WTC11 (cell line): ENCODE measurements at regions not wholly inside any gene's neighbourhood (a gene's known extent, or its start where the extent isn't known, plus 50 kb on each side); places are given as distances from the start of the nearest gene placed in this dataset.

Source experiments
- ATAC-seq: fragments of 200-7000 bp; cut with Tn5 transposase; 2 replicates; pipeline ENCODE4 v1.10.0; 2021; ENCODE audit warnings: mild to moderate bottlenecking, moderate library complexity
- CTCF ChIA-PET: fragments of 300-600 bp; sonication (Branson Sonifier 250); formaldehyde crosslinking; loops from one replicate; lab custom pipeline; 2021; ENCODE audit warnings: antibody characterized with exemption; lab: Charles Lee
- POLR2A ChIA-PET: fragments of 350-600 bp; sonication (Branson Sonifier 250); formaldehyde crosslinking; loops from one replicate; lab custom pipeline; 2021; ENCODE audit warnings: antibody characterized with exemption; lab: Charles Lee
- DNase-seq: peaks from one replicate; pipeline ENCODE4 v3.0.0; 2021; ENCODE audit warnings: low spot score
- H3K27ac Mint-ChIP-seq: 2 replicates; pipeline ENCODE4 v1.8.0; 2021; ENCODE audit warnings: mixed read lengths
- H3K27me3 Mint-ChIP-seq: 2 replicates; pipeline ENCODE4 v1.8.0; 2021; ENCODE audit warnings: low read depth, mild to moderate bottlenecking, moderate library complexity, mixed read lengths
- H3K36me3 Mint-ChIP-seq: 2 replicates; pipeline ENCODE4 v1.8.0; 2021; ENCODE audit warnings: mixed read lengths
- H3K4me1 Mint-ChIP-seq: 2 replicates; pipeline ENCODE4 v1.8.0; 2022; ENCODE audit warnings: mixed read lengths
- H3K4me3 Mint-ChIP-seq: 2 replicates; pipeline ENCODE4 v1.8.0; 2021; ENCODE audit warnings: mild to moderate bottlenecking, moderate library complexity, mixed read lengths
- H3K9me3 Mint-ChIP-seq: 2 replicates; pipeline ENCODE4 v1.8.0; 2021; ENCODE audit warnings: mixed read lengths
- E2F5 ChIP-seq: sonication (generic); formaldehyde crosslinking; IDR thresholded peaks from 2 replicates; pipeline ENCODE4 v1.8.1; 2022; ENCODE audit warnings: mild to moderate bottlenecking, moderate library complexity, missing genetic modification reagents
- GABPB1 ChIP-seq: sonication (generic); formaldehyde crosslinking; IDR thresholded peaks from 2 replicates; pipeline ENCODE4 v1.8.1; 2023; ENCODE audit warnings: mild to moderate bottlenecking, missing genetic modification reagents
- GTF2I ChIP-seq: fragments of 250-450 bp; sonication (Bioruptor Pico); conservative IDR thresholded peaks from 2 replicates; pipeline ENCODE4 v1.4.0; 2021; ENCODE audit warnings: mild to moderate bottlenecking
- JAZF1 ChIP-seq: fragments of 250-450 bp; sonication (Bioruptor Pico); IDR thresholded peaks from 2 replicates; pipeline ENCODE4 v1.9.0; 2021; ENCODE audit warnings: moderate library complexity, mild to moderate bottlenecking, inconsistent platforms
- KAT7 ChIP-seq: sonication (generic); formaldehyde crosslinking; IDR thresholded peaks from 2 replicates; pipeline ENCODE4 v1.8.1; 2023; ENCODE audit warnings: missing genetic modification reagents, mild to moderate bottlenecking, borderline replicate concordance
- MLX ChIP-seq: sonication (generic); formaldehyde crosslinking; IDR thresholded peaks from 2 replicates; pipeline ENCODE4 v1.8.1; 2023; ENCODE audit warnings: mild to moderate bottlenecking, missing genetic modification reagents, moderate library complexity
- NFATC4 ChIP-seq: fragments of 250-450 bp; sonication (Bioruptor Pico); IDR thresholded peaks from 2 replicates; pipeline ENCODE4 v1.9.0; 2021; ENCODE audit warnings: mild to moderate bottlenecking
- NFE2L1 ChIP-seq: sonication (generic); formaldehyde crosslinking; IDR thresholded peaks from 2 replicates; pipeline ENCODE4 v1.8.1; 2023; ENCODE audit warnings: missing genetic modification reagents
- NR1H2 ChIP-seq: sonication (generic); formaldehyde crosslinking; IDR thresholded peaks from 2 replicates; pipeline ENCODE4 v1.9.0; 2021; ENCODE audit warnings: mild to moderate bottlenecking, moderate library complexity, missing genetic modification reagents
- PRRX2 ChIP-seq: fragments of 250-450 bp; sonication (Bioruptor Pico); IDR thresholded peaks from 2 replicates; pipeline ENCODE4 v1.8.0; 2021; ENCODE audit warnings: mild to moderate bottlenecking
- STAT6 ChIP-seq: sonication (generic); formaldehyde crosslinking; conservative IDR thresholded peaks from 2 replicates; pipeline ENCODE4 v1.8.1; 2023; ENCODE audit warnings: mild to moderate bottlenecking, low read depth, missing genetic modification reagents, moderate library complexity
- TP53 ChIP-seq: sonication (generic); formaldehyde crosslinking; IDR thresholded peaks from 2 replicates; pipeline ENCODE4 v1.8.1; 2023; ENCODE audit warnings: mild to moderate bottlenecking, missing genetic modification reagents
- ZBTB21 ChIP-seq: sonication (generic); formaldehyde crosslinking; IDR thresholded peaks from 2 replicates; pipeline ENCODE4 v1.8.1; 2023; ENCODE audit warnings: mild to moderate bottlenecking, missing genetic modification reagents, borderline replicate concordance
- ZNF219 ChIP-seq: sonication (generic); formaldehyde crosslinking; IDR thresholded peaks from 2 replicates; pipeline ENCODE4 v1.8.0; 2023; ENCODE audit warnings: missing genetic modification reagents, mild to moderate bottlenecking, borderline replicate concordance
- ZNF425 ChIP-seq: fragments of 250-450 bp; sonication (Bioruptor Pico); conservative IDR thresholded peaks from 2 replicates; pipeline ENCODE4 v1.9.0; 2021; ENCODE audit warnings: mild to moderate bottlenecking
- ZNF532 ChIP-seq: fragments of 250-450 bp; sonication (Bioruptor Pico); IDR thresholded peaks from 2 replicates; pipeline ENCODE4 v1.9.0; 2021; ENCODE audit warnings: mild to moderate bottlenecking, borderline replicate concordance
- TF ChIP-seq, protein P1 (sequence below): sonication (generic); formaldehyde crosslinking; IDR thresholded peaks from 2 replicates; pipeline ENCODE4 v1.8.1; 2022; ENCODE audit warnings: low read depth, mild to moderate bottlenecking, moderate library complexity, missing genetic modification reagents, borderline replicate concordance
- TF ChIP-seq, protein P2 (sequence below): sonication (generic); formaldehyde crosslinking; IDR thresholded peaks from 2 replicates; pipeline ENCODE4 v1.8.1; 2022; ENCODE audit warnings: low read depth, missing genetic modification reagents, borderline replicate concordance
- TF ChIP-seq, protein P3 (sequence below): sonication (generic); formaldehyde crosslinking; IDR thresholded peaks from 2 replicates; pipeline ENCODE4 v1.8.0; 2023; ENCODE audit warnings: missing genetic modification reagents
- TF ChIP-seq, protein P4 (sequence below): sonication (generic); formaldehyde crosslinking; IDR thresholded peaks from 2 replicates; pipeline ENCODE4 v1.8.1; 2022; ENCODE audit warnings: mild to moderate bottlenecking, missing genetic modification reagents, moderate library complexity, borderline replicate concordance

DNA sequence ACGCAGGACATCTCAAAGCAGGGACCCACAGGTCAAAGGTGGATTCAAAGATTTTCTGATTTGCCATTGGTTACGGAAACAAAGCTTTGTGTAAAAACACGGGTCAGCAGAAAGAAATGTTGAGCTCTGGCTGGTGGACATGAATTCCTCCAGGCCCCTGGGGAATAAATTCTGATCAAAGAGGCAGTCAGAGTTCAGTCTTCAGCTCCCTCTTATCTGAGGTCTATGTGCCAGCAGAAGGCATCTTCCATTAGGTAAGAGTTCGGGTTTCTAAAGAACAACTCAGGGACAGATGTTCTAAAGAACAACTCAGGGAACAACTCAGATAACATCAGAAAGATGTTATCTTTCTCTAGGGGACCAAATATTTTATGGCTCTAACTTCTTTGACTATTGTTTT is 64.9 kb upstream of the PALS2 start (continued):
- TF ChIP-seq ZNF532 (CRISPR knock-in tag) (no peak), GTF2I (no peak), PRRX2 (CRISPR knock-in tag) (no peak), NFATC4 (CRISPR knock-in tag) (no peak)
- TF ChIP-seq, protein P1, sequence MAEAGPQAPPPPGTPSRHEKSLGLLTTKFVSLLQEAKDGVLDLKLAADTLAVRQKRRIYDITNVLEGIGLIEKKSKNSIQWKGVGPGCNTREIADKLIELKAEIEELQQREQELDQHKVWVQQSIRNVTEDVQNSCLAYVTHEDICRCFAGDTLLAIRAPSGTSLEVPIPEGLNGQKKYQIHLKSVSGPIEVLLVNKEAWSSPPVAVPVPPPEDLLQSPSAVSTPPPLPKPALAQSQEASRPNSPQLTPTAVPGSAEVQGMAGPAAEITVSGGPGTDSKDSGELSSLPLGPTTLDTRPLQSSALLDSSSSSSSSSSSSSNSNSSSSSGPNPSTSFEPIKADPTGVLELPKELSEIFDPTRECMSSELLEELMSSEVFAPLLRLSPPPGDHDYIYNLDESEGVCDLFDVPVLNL, result no peak
- TF ChIP-seq, protein P2, sequence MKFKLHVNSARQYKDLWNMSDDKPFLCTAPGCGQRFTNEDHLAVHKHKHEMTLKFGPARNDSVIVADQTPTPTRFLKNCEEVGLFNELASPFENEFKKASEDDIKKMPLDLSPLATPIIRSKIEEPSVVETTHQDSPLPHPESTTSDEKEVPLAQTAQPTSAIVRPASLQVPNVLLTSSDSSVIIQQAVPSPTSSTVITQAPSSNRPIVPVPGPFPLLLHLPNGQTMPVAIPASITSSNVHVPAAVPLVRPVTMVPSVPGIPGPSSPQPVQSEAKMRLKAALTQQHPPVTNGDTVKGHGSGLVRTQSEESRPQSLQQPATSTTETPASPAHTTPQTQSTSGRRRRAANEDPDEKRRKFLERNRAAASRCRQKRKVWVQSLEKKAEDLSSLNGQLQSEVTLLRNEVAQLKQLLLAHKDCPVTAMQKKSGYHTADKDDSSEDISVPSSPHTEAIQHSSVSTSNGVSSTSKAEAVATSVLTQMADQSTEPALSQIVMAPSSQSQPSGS, result no peak

GRCh38 chr7:24510759-24511158 is 62.5 kb upstream of the PALS2 start:
- Mint-ChIP-seq H3K36me3 (peaks cover 10% of the 10 kb centered on the region), H3K27ac (no peak overlapping the region), H3K4me3 (no peak overlapping the region), H3K27me3 (peaks cover 4% of the 10 kb centered on the region), H3K4me1 (peaks cover 16% of the 10 kb centered on the region), H3K9me3 (peaks cover 15% of the 10 kb centered on the region)
- no peak for ATAC-seq
- POLR2A ChIA-PET, result interaction anchor here (0.6 kb wide), 1 partner anchor 72 kb away, joined by 3 read pairs; no protein-coding TSS in a partner anchor
- no peak for DNase-seq
- CTCF ChIA-PET, result interaction anchor here (1.3 kb wide), 1 partner anchor 583 kb away, joined by 3 read pairs; no protein-coding TSS in a partner anchor
- no peak for TF ChIP-seq NFATC4 (CRISPR knock-in tag)
- TF ChIP-seq NR1H2 (CRISPR knock-in tag), result no peak
- TF ChIP-seq KAT7 (CRISPR knock-in tag), result no peak
- no peak for TF ChIP-seq GABPB1 (CRISPR knock-in tag)
- TF ChIP-seq PRRX2 (CRISPR knock-in tag), result no peak
- TF ChIP-seq, protein P3, sequence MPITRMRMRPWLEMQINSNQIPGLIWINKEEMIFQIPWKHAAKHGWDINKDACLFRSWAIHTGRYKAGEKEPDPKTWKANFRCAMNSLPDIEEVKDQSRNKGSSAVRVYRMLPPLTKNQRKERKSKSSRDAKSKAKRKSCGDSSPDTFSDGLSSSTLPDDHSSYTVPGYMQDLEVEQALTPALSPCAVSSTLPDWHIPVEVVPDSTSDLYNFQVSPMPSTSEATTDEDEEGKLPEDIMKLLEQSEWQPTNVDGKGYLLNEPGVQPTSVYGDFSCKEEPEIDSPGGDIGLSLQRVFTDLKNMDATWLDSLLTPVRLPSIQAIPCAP (CRISPR knock-in tag), result no peak
- TF ChIP-seq NFE2L1 (CRISPR knock-in tag), result no peak
- TF ChIP-seq JAZF1, result no peak
- TF ChIP-seq MLX (CRISPR knock-in tag), result no peak
- no peak for TF ChIP-seq ZNF425 (CRISPR knock-in tag)
- TF ChIP-seq E2F5 (CRISPR knock-in tag), result no peak
- no peak for TF ChIP-seq ZBTB21 (CRISPR knock-in tag)
- TF ChIP-seq TP53 (CRISPR knock-in tag), result no peak
- TF ChIP-seq, protein P4, sequence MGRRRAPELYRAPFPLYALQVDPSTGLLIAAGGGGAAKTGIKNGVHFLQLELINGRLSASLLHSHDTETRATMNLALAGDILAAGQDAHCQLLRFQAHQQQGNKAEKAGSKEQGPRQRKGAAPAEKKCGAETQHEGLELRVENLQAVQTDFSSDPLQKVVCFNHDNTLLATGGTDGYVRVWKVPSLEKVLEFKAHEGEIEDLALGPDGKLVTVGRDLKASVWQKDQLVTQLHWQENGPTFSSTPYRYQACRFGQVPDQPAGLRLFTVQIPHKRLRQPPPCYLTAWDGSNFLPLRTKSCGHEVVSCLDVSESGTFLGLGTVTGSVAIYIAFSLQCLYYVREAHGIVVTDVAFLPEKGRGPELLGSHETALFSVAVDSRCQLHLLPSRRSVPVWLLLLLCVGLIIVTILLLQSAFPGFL (CRISPR knock-in tag), result no peak
- TF ChIP-seq ZNF219 (CRISPR knock-in tag), result no peak
- no peak for TF ChIP-seq STAT6 (CRISPR knock-in tag)
